SJCRH30 (cell line): ENCODE measurements at regions not wholly inside any gene's neighbourhood (a gene's known extent, or its start where the extent isn't known, plus 50 kb on each side); places are given as distances from the start of the nearest gene placed in this dataset.
A peak's percentile ranks its signal among the peaks of the same experiment; 100 is the strongest.

Experiments
- DNase-seq, 2 experiments: peaks; one replicate each; pipeline ENCODE4 v3.0.0-alpha.2; 2015 to 2020
- H3K27ac ChIP-seq: fragments of 250-450 bp; sonication (Bioruptor Pico); 2 replicates; pipeline ENCODE4 v1.5.1; 2020; ENCODE audit warnings: mild to moderate bottlenecking, moderate library complexity
- H3K27me3 ChIP-seq: fragments of 250-450 bp; sonication (Bioruptor Pico); 2 replicates; pipeline ENCODE4 v1.5.1; 2020; ENCODE audit warnings: mild to moderate bottlenecking, moderate library complexity
- H3K36me3 ChIP-seq: fragments of 250-450 bp; sonication (Bioruptor Pico); 2 replicates; pipeline ENCODE4 v1.5.1; 2020; ENCODE audit warnings: mild to moderate bottlenecking, moderate library complexity
- H3K4me1 ChIP-seq: fragments of 250-450 bp; sonication (Bioruptor Pico); 2 replicates; pipeline ENCODE4 v1.5.1; 2020; ENCODE audit warnings: mild to moderate bottlenecking, moderate library complexity
- H3K4me3 ChIP-seq: fragments of 250-450 bp; sonication (Bioruptor Pico); 2 replicates; pipeline ENCODE4 v1.5.1; 2020; ENCODE audit warnings: mild to moderate bottlenecking, moderate library complexity
- H3K9me3 ChIP-seq: fragments of 250-450 bp; sonication (Bioruptor Pico); replicated peaks from 2 replicates; pipeline ENCODE4 v1.5.1; 2020; ENCODE audit warnings: mild to moderate bottlenecking, moderate library complexity

DNA sequence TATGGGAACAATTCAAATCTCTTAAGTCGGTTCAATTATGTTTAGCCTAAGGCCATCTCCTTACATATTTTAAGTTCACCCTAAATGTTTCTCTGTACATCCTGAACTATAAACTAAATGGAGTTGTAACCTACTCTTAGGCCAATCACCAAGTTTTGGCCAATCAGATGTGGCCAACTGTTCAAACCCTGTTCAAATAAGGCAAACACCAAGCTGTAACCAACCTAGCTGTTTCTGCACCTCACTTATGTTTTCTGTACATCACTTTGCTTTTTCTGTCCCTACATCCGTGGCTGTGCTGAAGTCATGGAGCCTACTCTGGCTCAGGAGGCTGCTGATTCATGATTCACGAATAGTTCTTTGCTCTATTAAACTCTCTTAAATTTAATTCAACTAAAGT lies 165.3 kb downstream of the GASK1B start:
- Histone ChIP-seq H3K27ac (no peak overlapping the region), H3K27me3 (no peaks in the 10 kb centered on the region), H3K36me3 (no peaks in the 10 kb centered on the region), H3K4me1 (no peaks in the 10 kb centered on the region; the same call in 1 of the 2 replicates), H3K9me3 (no peaks in the 10 kb centered on the region), H3K4me3 (no peak overlapping the region)
- no peak for DNase-seq

DNA sequence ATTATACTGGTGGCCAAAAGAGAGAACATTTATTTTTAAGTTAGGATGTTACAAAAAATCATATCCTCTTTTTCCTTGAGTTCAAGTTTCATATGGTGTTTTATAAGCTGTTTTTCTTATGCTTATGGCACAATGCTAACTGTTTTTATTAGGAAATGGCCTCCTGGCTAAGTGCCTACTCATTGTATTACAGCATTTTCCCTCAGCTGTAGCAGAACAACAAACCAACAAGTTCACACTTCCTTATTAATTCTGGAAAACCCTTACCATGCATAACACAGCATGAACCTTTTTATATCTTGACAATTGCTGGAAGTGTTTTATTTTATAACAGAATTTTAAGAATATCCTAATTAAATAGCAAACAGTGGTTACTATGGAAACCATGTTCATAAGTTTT lies 165.8 kb downstream of the GASK1B start:
- Histone ChIP-seq H3K4me3 (no peak overlapping the region), H3K4me1 (no peaks in the 10 kb centered on the region; the same call in 1 of the 2 replicates), H3K27me3 (no peaks in the 10 kb centered on the region), H3K27ac (no peak overlapping the region), H3K36me3 (no peaks in the 10 kb centered on the region), H3K9me3 (no peaks in the 10 kb centered on the region)
- DNase-seq, result no peak

GRCh38 chr4:158005021-158005420 lies 167.8 kb downstream of the GASK1B start:
- H3K36me3 ChIP-seq, result no peaks in the 10 kb centered on the region
- no peak overlapping the region for H3K4me3 ChIP-seq
- H3K9me3 ChIP-seq, result no peaks in the 10 kb centered on the region
- no peaks in the 10 kb centered on the region; the same call in 1 of the 2 replicates for H3K4me1 ChIP-seq
- H3K27ac ChIP-seq, result no peak overlapping the region
- no peak for DNase-seq
- H3K27me3 ChIP-seq, result no peaks in the 10 kb centered on the region

GRCh38 chr4:158004101-158004500 lies 168.7 kb downstream of the GASK1B start:
- no peaks in the 10 kb centered on the region for H3K27me3 ChIP-seq
- DNase-seq, result no peak
- H3K4me3 ChIP-seq, result no peak overlapping the region
- no peaks in the 10 kb centered on the region for H3K9me3 ChIP-seq
- H3K36me3 ChIP-seq, result no peaks in the 10 kb centered on the region
- H3K4me1 ChIP-seq, result no peaks in the 10 kb centered on the region; the same call in 1 of the 2 replicates
- no peak overlapping the region for H3K27ac ChIP-seq

DNA sequence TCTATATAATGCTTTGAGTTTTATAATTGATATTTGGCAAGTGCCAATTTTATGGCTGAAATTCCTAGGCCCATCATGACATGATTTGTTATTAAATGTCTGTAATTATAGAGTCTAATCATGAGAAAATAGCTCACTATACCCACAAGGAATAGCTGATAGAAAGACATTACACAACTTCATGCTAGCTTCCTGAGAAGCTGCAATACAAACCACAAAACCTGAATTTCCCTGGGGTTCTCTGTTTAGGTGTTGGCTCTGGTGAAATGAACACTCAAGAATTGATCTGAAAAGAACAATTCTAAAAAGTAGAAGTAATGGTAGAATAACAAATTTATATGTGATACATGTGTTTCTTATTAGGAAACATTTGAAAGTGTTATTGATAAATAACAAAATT lies 169.6 kb downstream of the GASK1B start:
- H3K36me3 ChIP-seq, result no peaks in the 10 kb centered on the region
- no peaks in the 10 kb centered on the region for H3K9me3 ChIP-seq
- H3K27ac ChIP-seq, result no peak overlapping the region
- DNase-seq, result no peak
- no peaks in the 10 kb centered on the region for H3K27me3 ChIP-seq
- H3K4me3 ChIP-seq, result no peak overlapping the region
- no peaks in the 10 kb centered on the region; the same call in 1 of the 2 replicates for H3K4me1 ChIP-seq

DNA sequence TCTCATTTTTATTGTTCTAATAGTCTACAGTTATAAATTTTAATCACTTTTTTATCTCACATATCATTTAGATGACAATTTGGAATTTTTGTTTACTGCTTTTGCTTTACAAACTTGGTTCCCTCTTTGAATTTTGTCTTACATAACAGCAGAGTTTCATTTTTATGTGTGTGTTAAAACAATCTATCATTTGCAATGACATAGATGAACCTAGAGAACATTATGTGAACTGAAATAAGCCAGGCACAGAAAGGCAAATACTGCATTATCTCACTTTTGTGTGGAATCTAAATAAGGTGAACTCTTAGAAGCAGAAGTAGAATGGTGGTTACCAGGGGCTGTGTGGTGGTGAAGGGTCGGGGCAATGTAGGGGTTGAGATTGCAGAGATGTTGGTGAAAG lies 170.7 kb downstream of the GASK1B start:
- Histone ChIP-seq H3K4me1 (no peaks in the 10 kb centered on the region), H3K27ac (no peak overlapping the region), H3K36me3 (no peaks in the 10 kb centered on the region), H3K27me3 (no peaks in the 10 kb centered on the region), H3K4me3 (no peak overlapping the region), H3K9me3 (no peaks in the 10 kb centered on the region)
- DNase-seq, result no peak

- no peak for DNase-seq
- no peaks in the 10 kb centered on the region for H3K36me3 ChIP-seq
- no peak overlapping the region for H3K4me3 ChIP-seq
- H3K9me3 ChIP-seq, result no peaks in the 10 kb centered on the region
- no peaks in the 10 kb centered on the region for H3K4me1 ChIP-seq
- H3K27ac ChIP-seq, result no peak overlapping the region
- H3K27me3 ChIP-seq, result no peaks in the 10 kb centered on the region
Observed at GRCh38 chr4:158001756-158002155, 171.1 kb downstream of the GASK1B start.

- no peak overlapping the region for H3K27ac ChIP-seq
- H3K9me3 ChIP-seq, result no peaks in the 10 kb centered on the region
Observed at GRCh38 chr4:157999723-158000122, 173.1 kb downstream of the GASK1B start.

GRCh38 chr4:157997296-157997695 lies 175.5 kb downstream of the GASK1B start:
- Histone ChIP-seq H3K4me1 (no peaks in the 10 kb centered on the region), H3K9me3 (no peaks in the 10 kb centered on the region), H3K4me3 (no peak overlapping the region), H3K27ac (no peak overlapping the region), H3K36me3 (no peaks in the 10 kb centered on the region), H3K27me3 (no peaks in the 10 kb centered on the region)
- DNase-seq, result no peak

More at GRCh38 chr4:157999723-158000122, 173.1 kb downstream of the GASK1B start:
- no peak overlapping the region for H3K4me3 ChIP-seq
- no peaks in the 10 kb centered on the region for H3K36me3 ChIP-seq
- no peak for DNase-seq
- H3K4me1 ChIP-seq, result no peaks in the 10 kb centered on the region
- no peaks in the 10 kb centered on the region for H3K27me3 ChIP-seq

DNA sequence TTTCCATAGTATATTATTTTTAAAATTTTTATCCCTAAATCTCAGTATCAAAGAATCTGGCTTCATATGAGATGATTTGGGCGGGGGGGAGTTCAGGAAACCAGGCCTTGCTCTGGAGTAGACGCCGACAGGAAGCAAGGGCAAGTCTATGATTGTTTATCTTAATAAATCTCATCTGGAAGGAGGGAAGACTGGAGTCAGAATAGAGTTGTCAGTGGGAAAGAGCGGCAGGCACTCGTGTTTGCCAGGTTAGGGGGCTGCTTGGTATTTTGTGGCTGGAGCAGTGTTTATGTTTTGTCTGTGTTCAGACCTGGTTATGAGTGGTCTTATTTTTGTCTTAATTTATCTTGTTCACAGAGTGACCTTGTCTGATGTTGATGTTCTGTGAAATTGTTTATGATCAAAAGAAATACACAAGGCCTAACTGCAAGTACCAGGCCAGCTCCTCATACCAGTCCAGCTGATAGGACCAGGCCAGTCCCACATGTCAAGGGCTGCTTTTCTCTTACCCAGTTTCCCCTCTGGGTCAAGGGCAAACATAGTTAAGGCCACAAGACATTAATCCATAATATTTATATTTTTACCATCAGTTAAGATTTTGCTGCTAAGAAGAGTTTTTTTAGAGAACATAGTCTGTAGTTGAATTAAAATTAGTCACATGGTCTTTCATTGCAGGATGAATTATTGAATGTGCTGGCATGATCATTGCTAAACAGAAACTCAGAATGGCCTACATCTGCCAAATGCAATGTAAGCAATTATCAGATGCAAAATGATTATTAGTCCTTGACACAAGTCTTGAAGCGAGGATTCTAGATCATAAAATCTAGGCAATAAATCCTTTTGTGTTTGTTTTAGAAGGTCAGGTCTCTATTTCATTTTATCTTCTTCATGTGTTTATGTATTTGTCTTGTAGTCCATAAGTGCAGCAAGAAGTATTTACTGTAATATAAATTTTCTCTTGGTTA lies 176.5 kb downstream of the GASK1B start:
- no peaks in the 10 kb centered on the region for H3K4me1 ChIP-seq
- DNase-seq, result no peak
- no peak overlapping the region for H3K27ac ChIP-seq

GRCh38 chr4:157994863-157995262 lies 178.0 kb downstream of the GASK1B start:
- Histone ChIP-seq H3K36me3 (no peaks in the 10 kb centered on the region), H3K27me3 (no peaks in the 10 kb centered on the region), H3K9me3 (no peaks in the 10 kb centered on the region), H3K27ac (no peak overlapping the region), H3K4me1 (no peaks in the 10 kb centered on the region), H3K4me3 (no peak overlapping the region)
- DNase-seq, result no peak

More for the DNA sequence above, 176.5 kb downstream of the GASK1B start:
- Histone ChIP-seq H3K27me3 (no peaks in the 10 kb centered on the region), H3K4me3 (no peak overlapping the region), H3K36me3 (no peaks in the 10 kb centered on the region), H3K9me3 (no peaks in the 10 kb centered on the region)

GRCh38 chr4:157992948-157993839 lies 179.6 kb downstream of the GASK1B start:
- H3K27ac ChIP-seq, result no peak overlapping the region
- H3K36me3 ChIP-seq, result no peaks in the 10 kb centered on the region
- no peaks in the 10 kb centered on the region for H3K4me1 ChIP-seq
- no peak for DNase-seq
- no peak overlapping the region for H3K4me3 ChIP-seq
- H3K27me3 ChIP-seq, result no peaks in the 10 kb centered on the region
- no peaks in the 10 kb centered on the region for H3K9me3 ChIP-seq

GRCh38 chr4:157992038-157992705 lies 180.7 kb downstream of the GASK1B start:
- Histone ChIP-seq H3K4me3 (no peak overlapping the region), H3K4me1 (no peaks in the 10 kb centered on the region), H3K27ac (no peak overlapping the region), H3K27me3 (no peaks in the 10 kb centered on the region), H3K9me3 (no peaks in the 10 kb centered on the region), H3K36me3 (no peaks in the 10 kb centered on the region)
- peak; percentile 24 to 70 for DNase-seq

DNA sequence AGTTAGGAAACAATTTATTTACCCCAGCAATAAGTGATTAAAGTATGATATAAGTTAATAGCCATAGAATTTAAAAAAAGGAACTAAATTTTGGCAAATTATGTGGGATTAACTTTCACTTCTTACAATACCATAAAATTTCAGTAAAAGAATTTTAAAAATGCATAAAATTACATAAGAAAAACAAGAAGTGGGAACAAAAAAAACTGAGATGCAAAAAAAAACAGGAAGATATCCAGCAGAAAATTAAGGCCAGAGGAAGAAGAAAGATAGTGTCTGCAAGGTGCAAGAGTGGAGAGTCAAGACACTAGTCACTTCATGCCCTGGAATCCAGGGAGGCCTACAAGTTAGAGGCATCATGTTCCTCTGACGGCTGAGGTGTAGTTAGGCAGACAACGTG lies 184.2 kb downstream of the GASK1B start:
- no peak overlapping the region for H3K4me3 ChIP-seq
- H3K4me1 ChIP-seq, result no peaks in the 10 kb centered on the region
- H3K9me3 ChIP-seq, result no peaks in the 10 kb centered on the region
- H3K27me3 ChIP-seq, result no peaks in the 10 kb centered on the region
- no peak overlapping the region for H3K27ac ChIP-seq
- no peak for DNase-seq
- no peaks in the 10 kb centered on the region for H3K36me3 ChIP-seq
